Panc1 (cell line): ENCODE measurements at regions not wholly inside any gene's neighbourhood (a gene's known extent, or its start where the extent isn't known, plus 50 kb on each side); places are given as distances from the start of the nearest gene placed in this dataset.

Experiments
- POLR2AphosphoS5 ChIP-seq: IDR thresholded peaks from 2 replicates; pipeline ENCODE4 v1.6.1; 2012; ENCODE audit warnings: mild to moderate bottlenecking, low read depth, low read length, moderate library complexity
- SIN3A ChIP-seq: IDR thresholded peaks from 2 replicates; pipeline ENCODE4 v1.6.1; 2012; ENCODE audit warnings: low read depth, mild to moderate bottlenecking, low read length, moderate library complexity, borderline replicate concordance; ENCODE audit not compliant: insufficient read depth
- TCF7L2 ChIP-seq: IDR thresholded peaks from 2 replicates; pipeline ENCODE4 v1.6.1; 2011; ENCODE audit warnings: mild to moderate bottlenecking, low read depth, low read length, inconsistent platforms
- TF ChIP-seq, protein P1 (sequence below): fragments of 450-650 bp; IDR thresholded peaks from 2 replicates; pipeline ENCODE4 v1.5.1; 2017; ENCODE audit warnings: mild to moderate bottlenecking
- TF ChIP-seq, protein P2 (sequence below), 2 experiments: IDR thresholded peaks; 2 replicates each; pipeline ENCODE4 v1.6.1; 2011 to 2012; ENCODE audit warnings: low read depth in 2 of 2, control low read depth in 1 of 2, low read length in 1 of 2, mild to moderate bottlenecking in 1 of 2, moderate library complexity in 1 of 2; ENCODE audit not compliant: insufficient read depth in 1 of 2

DNA sequence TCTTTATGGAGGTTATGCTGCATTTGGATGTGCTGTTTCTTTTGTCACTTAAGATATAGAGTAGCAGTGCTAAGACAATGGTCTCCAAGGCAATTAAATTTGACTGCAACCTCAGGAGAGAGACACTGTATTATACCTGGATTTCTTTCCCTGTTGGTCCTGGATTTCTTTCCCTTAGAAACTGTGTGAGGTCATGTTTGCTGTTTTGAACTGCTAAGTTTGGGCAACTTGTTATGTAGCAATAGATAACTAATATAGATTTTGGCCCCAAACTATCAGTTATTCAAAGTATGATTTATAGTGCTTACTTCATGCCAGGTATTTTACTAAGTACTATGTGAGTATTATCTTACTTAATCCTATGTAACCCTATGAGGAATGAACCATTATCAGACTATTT is 458.4 kb downstream of the HS3ST3B1 start:
- TF ChIP-seq, protein P1, sequence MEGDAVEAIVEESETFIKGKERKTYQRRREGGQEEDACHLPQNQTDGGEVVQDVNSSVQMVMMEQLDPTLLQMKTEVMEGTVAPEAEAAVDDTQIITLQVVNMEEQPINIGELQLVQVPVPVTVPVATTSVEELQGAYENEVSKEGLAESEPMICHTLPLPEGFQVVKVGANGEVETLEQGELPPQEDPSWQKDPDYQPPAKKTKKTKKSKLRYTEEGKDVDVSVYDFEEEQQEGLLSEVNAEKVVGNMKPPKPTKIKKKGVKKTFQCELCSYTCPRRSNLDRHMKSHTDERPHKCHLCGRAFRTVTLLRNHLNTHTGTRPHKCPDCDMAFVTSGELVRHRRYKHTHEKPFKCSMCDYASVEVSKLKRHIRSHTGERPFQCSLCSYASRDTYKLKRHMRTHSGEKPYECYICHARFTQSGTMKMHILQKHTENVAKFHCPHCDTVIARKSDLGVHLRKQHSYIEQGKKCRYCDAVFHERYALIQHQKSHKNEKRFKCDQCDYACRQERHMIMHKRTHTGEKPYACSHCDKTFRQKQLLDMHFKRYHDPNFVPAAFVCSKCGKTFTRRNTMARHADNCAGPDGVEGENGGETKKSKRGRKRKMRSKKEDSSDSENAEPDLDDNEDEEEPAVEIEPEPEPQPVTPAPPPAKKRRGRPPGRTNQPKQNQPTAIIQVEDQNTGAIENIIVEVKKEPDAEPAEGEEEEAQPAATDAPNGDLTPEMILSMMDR: no peak
- TF ChIP-seq, protein P2, sequence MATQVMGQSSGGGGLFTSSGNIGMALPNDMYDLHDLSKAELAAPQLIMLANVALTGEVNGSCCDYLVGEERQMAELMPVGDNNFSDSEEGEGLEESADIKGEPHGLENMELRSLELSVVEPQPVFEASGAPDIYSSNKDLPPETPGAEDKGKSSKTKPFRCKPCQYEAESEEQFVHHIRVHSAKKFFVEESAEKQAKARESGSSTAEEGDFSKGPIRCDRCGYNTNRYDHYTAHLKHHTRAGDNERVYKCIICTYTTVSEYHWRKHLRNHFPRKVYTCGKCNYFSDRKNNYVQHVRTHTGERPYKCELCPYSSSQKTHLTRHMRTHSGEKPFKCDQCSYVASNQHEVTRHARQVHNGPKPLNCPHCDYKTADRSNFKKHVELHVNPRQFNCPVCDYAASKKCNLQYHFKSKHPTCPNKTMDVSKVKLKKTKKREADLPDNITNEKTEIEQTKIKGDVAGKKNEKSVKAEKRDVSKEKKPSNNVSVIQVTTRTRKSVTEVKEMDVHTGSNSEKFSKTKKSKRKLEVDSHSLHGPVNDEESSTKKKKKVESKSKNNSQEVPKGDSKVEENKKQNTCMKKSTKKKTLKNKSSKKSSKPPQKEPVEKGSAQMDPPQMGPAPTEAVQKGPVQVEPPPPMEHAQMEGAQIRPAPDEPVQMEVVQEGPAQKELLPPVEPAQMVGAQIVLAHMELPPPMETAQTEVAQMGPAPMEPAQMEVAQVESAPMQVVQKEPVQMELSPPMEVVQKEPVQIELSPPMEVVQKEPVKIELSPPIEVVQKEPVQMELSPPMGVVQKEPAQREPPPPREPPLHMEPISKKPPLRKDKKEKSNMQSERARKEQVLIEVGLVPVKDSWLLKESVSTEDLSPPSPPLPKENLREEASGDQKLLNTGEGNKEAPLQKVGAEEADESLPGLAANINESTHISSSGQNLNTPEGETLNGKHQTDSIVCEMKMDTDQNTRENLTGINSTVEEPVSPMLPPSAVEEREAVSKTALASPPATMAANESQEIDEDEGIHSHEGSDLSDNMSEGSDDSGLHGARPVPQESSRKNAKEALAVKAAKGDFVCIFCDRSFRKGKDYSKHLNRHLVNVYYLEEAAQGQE (IDR thresholded peaks at IDR 0.05; ENCODE audit: insufficient read depth in 1 of 2, low read depth in 2 of 2, low read length in 1 of 2): no peak
- TF ChIP-seq POLR2AphosphoS5: no peak
- no peak for TF ChIP-seq SIN3A
- no peak for TF ChIP-seq TCF7L2
